Natural killer cell (primary cell): ENCODE measurements at regions not wholly inside any gene's neighbourhood (a gene's known extent, or its start where the extent isn't known, plus 50 kb on each side); places are given as distances from the start of the nearest gene placed in this dataset.

ENCODE experiments used
- ATAC-seq, 3 donors: fragments of 150-1000 bp in 2 of 3; fragments of 200-7000 bp in 1 of 3; cut with Tn5 transposase; 1 replicate in 1 of 3; 2 replicates in 2 of 3; pipeline ENCODE4 v1.10.0; 2021; ENCODE audit warnings: mild to moderate bottlenecking in 2 of 3, moderate library complexity in 2 of 3
- DNase-seq, 2 donors: peaks; one replicate each; pipeline versions ENCODE4 v3.0.0 to v3.0.0-alpha.2; 2013 to 2021; ENCODE audit warnings: mixed read lengths in 1 of 2
- H3K27ac ChIP-seq: one replicate; pipeline ENCODE4 v1.5.1; 2013; ENCODE audit warnings: mild to moderate bottlenecking, low read length
- H3K27me3 ChIP-seq: one replicate; pipeline ENCODE4 v1.6.1; 2013; ENCODE audit warnings: low read length; ENCODE audit not compliant: control insufficient read depth, insufficient read depth
- H3K36me3 ChIP-seq: one replicate; pipeline ENCODE4 v1.6.1; 2013; ENCODE audit warnings: low read length; ENCODE audit not compliant: control insufficient read depth, insufficient read depth
- H3K4me1 ChIP-seq: one replicate; pipeline ENCODE4 v1.6.1; 2013; ENCODE audit warnings: low read length; ENCODE audit not compliant: control insufficient read depth, insufficient read depth
- H3K4me3 ChIP-seq: one replicate; pipeline ENCODE4 v1.5.1; 2013; ENCODE audit warnings: low read length
- H3K9me3 ChIP-seq: one replicate; pipeline ENCODE4 v1.6.1; 2013; ENCODE audit warnings: low read length; ENCODE audit not compliant: control insufficient read depth, insufficient read depth
- H3K27ac Mint-ChIP-seq, 2 donors: one replicate each; pipeline ENCODE4 v1.8.0; 2022; ENCODE audit warnings: mild to moderate bottlenecking in 2 of 2, mixed read lengths in 2 of 2, moderate library complexity in 1 of 2
- H3K27me3 Mint-ChIP-seq, 2 donors: one replicate each; pipeline ENCODE4 v1.8.0; 2022; ENCODE audit warnings: low read depth in 2 of 2, mixed read lengths in 2 of 2
- H3K36me3 Mint-ChIP-seq: one replicate; pipeline ENCODE4 v1.8.0; 2022; ENCODE audit warnings: mixed read lengths
- H3K4me1 Mint-ChIP-seq, 2 donors: one replicate each; pipeline ENCODE4 v1.8.0; 2022; ENCODE audit warnings: mixed read lengths in 2 of 2
- H3K4me3 Mint-ChIP-seq: one replicate; pipeline ENCODE4 v1.8.0; 2022; ENCODE audit warnings: mild to moderate bottlenecking, moderate library complexity, mixed read lengths
- H3K9me3 Mint-ChIP-seq, 2 donors: one replicate each; pipeline ENCODE4 v1.8.0; 2022; ENCODE audit warnings: mixed read lengths in 2 of 2
- WGBS: methylation state at CpG from one replicate; pipeline ENCODE4 v1.1.7; 2013; ENCODE audit warnings: missing lambda C conversion rate; ENCODE audit not compliant: insufficient coverage; 5-methylcytosine and 5-hydroxymethylcytosine counted together
- intact Hi-C: fragments of 100-400 bp; cut with micrococcal nuclease; formaldehyde crosslinking; loops from one replicate; pipeline ENCODE4 v1.14.2; 2022
- TF ChIP-seq, protein P1 (sequence below): fragments of 200-600 bp; IDR thresholded peaks from one replicate; pipeline ENCODE4 v1.8.0; 2022; ENCODE audit warnings: antibody characterized with exemption

DNA sequence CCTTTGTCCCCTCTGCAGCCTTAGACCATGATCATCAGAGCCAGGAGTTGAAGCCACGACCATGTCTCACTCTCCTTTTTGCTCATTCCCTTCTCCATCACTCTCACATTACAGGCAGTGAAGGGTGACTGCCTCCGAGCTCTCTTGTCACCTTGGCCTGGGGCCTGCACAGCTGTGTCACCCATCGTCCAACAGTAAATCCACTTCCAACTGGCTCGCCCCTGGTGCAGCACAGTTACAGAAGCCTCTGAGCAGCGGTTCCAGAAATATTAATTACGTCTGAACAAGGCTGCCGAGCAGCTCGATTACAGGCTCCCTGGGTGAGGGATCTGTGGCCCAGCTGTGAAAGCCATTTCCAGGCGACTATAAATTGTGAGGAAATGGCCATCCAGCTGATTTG is 528.2 kb downstream of the NR2F2 start:
- H3K36me3 Mint-ChIP-seq: no peaks in the 10 kb centered on the region
- no peaks in the 10 kb centered on the region for H3K4me1 Mint-ChIP-seq
- ATAC-seq (no peak), DNase-seq (no peak)
- TF ChIP-seq, protein P1, sequence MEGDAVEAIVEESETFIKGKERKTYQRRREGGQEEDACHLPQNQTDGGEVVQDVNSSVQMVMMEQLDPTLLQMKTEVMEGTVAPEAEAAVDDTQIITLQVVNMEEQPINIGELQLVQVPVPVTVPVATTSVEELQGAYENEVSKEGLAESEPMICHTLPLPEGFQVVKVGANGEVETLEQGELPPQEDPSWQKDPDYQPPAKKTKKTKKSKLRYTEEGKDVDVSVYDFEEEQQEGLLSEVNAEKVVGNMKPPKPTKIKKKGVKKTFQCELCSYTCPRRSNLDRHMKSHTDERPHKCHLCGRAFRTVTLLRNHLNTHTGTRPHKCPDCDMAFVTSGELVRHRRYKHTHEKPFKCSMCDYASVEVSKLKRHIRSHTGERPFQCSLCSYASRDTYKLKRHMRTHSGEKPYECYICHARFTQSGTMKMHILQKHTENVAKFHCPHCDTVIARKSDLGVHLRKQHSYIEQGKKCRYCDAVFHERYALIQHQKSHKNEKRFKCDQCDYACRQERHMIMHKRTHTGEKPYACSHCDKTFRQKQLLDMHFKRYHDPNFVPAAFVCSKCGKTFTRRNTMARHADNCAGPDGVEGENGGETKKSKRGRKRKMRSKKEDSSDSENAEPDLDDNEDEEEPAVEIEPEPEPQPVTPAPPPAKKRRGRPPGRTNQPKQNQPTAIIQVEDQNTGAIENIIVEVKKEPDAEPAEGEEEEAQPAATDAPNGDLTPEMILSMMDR: no peak
- Histone ChIP-seq H3K27ac (no peak overlapping the region), H3K27me3 (no peaks in the 10 kb centered on the region), H3K36me3 (no peaks in the 10 kb centered on the region), H3K4me3 (no peak overlapping the region), H3K4me1 (no peaks in the 10 kb centered on the region), H3K9me3 (no peaks in the 10 kb centered on the region)
- H3K9me3 Mint-ChIP-seq: peaks cover 0 to 7% of the 10 kb centered on the region in 2 donors
- no peak overlapping the region for H3K4me3 Mint-ChIP-seq
- H3K27me3 Mint-ChIP-seq: peaks cover 0 to 2% of the 10 kb centered on the region in 2 donors
- 82% methylated on average over 9 of the region's 9 CpGs for WGBS
- H3K27ac Mint-ChIP-seq: no peak overlapping the region
- intact Hi-C loops: no loop called here

- H3K27ac Mint-ChIP-seq: no peak overlapping the region
- H3K4me3 ChIP-seq: no peak overlapping the region
- ATAC-seq (no peak), DNase-seq (no peak)
- 77% methylated on average over 4 of the region's 4 CpGs for WGBS
- H3K27me3 Mint-ChIP-seq: peaks cover 0 to 2% of the 10 kb centered on the region in 2 donors
- H3K36me3 ChIP-seq: no peaks in the 10 kb centered on the region
- H3K4me1 Mint-ChIP-seq: no peaks in the 10 kb centered on the region
- H3K27ac ChIP-seq: no peak overlapping the region
- H3K4me3 Mint-ChIP-seq: no peak overlapping the region
- intact Hi-C loops: no loop called here
- TF ChIP-seq, protein P1: no peak
- H3K9me3 Mint-ChIP-seq: peaks cover 1 to 5% of the 10 kb centered on the region in 2 donors
- no peaks in the 10 kb centered on the region for H3K4me1 ChIP-seq
- H3K9me3 ChIP-seq: no peaks in the 10 kb centered on the region
- no peaks in the 10 kb centered on the region for H3K36me3 Mint-ChIP-seq
- no peaks in the 10 kb centered on the region for H3K27me3 ChIP-seq
These were observed 530.2 kb downstream of the NR2F2 start for GRCh38 chr15:96860741-96861140.

DNA sequence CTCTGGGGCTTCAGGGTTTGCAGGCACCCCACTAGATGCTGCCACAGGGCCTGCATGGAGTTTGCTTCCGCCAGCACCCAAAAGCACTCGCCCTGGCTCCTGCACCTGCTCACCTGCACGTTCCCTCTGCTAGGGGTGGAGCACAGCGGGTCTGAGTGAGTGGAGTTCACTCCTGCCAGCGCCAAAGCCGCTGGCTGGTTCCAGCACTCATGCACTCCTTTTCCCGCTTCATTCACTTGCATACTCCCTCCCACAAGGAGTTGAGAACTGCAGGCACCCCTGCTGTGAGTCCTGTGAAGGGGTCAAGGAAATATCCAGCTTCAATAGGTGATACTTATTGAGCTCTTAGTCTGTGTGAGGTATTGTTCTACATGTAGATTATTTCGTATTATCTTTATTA is 537.5 kb downstream of the NR2F2 start:
- TF ChIP-seq, protein P1: no peak
- H3K4me1 ChIP-seq: no peaks in the 10 kb centered on the region
- H3K9me3 Mint-ChIP-seq: peaks cover 6% of the 10 kb centered on the region in 2 donors
- H3K36me3 ChIP-seq: no peaks in the 10 kb centered on the region
- intact Hi-C loops: no loop called here
- H3K36me3 Mint-ChIP-seq: no peaks in the 10 kb centered on the region
- DNase-seq (no peak), ATAC-seq (no peak)
- no peaks in the 10 kb centered on the region for H3K27me3 Mint-ChIP-seq
- no peaks in the 10 kb centered on the region for H3K27me3 ChIP-seq
- no peak overlapping the region for H3K27ac ChIP-seq
- no peak overlapping the region for H3K4me3 Mint-ChIP-seq
- no peaks in the 10 kb centered on the region for H3K4me1 Mint-ChIP-seq
- no peak overlapping the region for H3K27ac Mint-ChIP-seq
- WGBS: 89% methylated on average over 7 of the region's 8 CpGs
- H3K9me3 ChIP-seq: peaks cover 4% of the 10 kb centered on the region
- no peak overlapping the region for H3K4me3 ChIP-seq

DNA sequence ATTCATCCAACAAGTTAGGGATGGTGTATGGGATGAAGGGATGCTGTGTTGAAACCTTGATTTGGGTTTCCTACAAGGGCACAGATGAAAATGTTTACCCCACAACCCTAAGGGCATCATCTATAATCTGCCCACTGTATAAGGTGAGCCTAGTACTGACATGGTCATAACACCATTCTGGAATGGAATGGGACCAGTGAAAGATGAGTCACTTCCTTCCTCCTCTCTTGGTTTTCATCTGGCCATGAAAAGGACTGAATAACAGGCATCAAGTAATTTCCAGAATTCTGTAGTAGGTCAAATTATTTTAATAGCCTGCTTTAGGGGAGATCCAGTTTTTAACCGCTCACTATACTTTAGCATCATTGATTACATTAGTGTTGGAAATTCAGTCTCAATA is 538.6 kb downstream of the NR2F2 start:
- Histone ChIP-seq H3K27me3 (no peaks in the 10 kb centered on the region), H3K36me3 (no peaks in the 10 kb centered on the region), H3K4me3 (no peak overlapping the region), H3K27ac (no peak overlapping the region), H3K9me3 (peaks cover 4% of the 10 kb centered on the region), H3K4me1 (no peaks in the 10 kb centered on the region)
- Mint-ChIP-seq H3K9me3 (peaks cover 6% of the 10 kb centered on the region in 2 donors), H3K27ac (no peak overlapping the region), H3K4me1 (no peaks in the 10 kb centered on the region), H3K27me3 (no peaks in the 10 kb centered on the region), H3K4me3 (no peak overlapping the region), H3K36me3 (no peaks in the 10 kb centered on the region)
- intact Hi-C loops: no loop called here
- no peak for DNase-seq
- ATAC-seq: no peak
- TF ChIP-seq, protein P1: no peak
- no CpG with 5 or more reads among the region's 1 CpG for WGBS
